H7 (cell line): ENCODE measurements at regions not wholly inside any gene's neighbourhood (a gene's known extent, or its start where the extent isn't known, plus 50 kb on each side); places are given as distances from the start of the nearest gene placed in this dataset.
"Not testable (repeated sequence)": the region's sequence is repeated elsewhere in the genome, so short reads cannot be mapped to it uniquely, and the experiment has no call there.

Source experiments
- DNase-seq: peaks from one replicate; pipeline ENCODE4 v3.0.0; 2012
- H3K27me3 ChIP-seq: 2 replicates; pipeline ENCODE4 v1.6.0; 2011; ENCODE audit warnings: mild to moderate bottlenecking, low read length; ENCODE audit not compliant: control insufficient read depth, insufficient read depth
- H3K36me3 ChIP-seq: replicated peaks from 2 replicates; pipeline ENCODE4 v1.5.1; 2011; ENCODE audit warnings: low read length; ENCODE audit not compliant: control insufficient read depth, insufficient read depth
- H3K4me3 ChIP-seq: 2 replicates; pipeline ENCODE4 v1.5.1; 2011; ENCODE audit warnings: low read depth, mild to moderate bottlenecking, control low read depth, low read length, moderate library complexity; ENCODE audit not compliant: insufficient read depth

GRCh38 chr6:5838656-5839396 is 167.9 kb downstream of the NRN1 start:
- H3K4me3 ChIP-seq: no peak overlapping the region
- H3K36me3 ChIP-seq: no peaks in the 10 kb centered on the region
- H3K27me3 ChIP-seq: peaks cover 2% of the 10 kb centered on the region; the same call in 1 of the 2 replicates
- DNase-seq: no peak

- Histone ChIP-seq H3K36me3 (no peaks in the 10 kb centered on the region), H3K4me3 (no peak overlapping the region), H3K27me3 (no peaks in the 10 kb centered on the region; the same call in 1 of the 2 replicates)
- DNase-seq: no peak
These were observed 169.4 kb downstream of the NRN1 start for GRCh38 chr6:5837323-5837722.

- not testable (repeated sequence) for DNase-seq, H3K27me3 ChIP-seq, H3K4me3 ChIP-seq, H3K36me3 ChIP-seq
These were observed 170.1 kb downstream of the NRN1 start for GRCh38 chr6:5836597-5836996.

- H3K27me3 ChIP-seq: no peaks in the 10 kb centered on the region
- no peak for DNase-seq
- no peaks in the 10 kb centered on the region for H3K36me3 ChIP-seq
- H3K4me3 ChIP-seq: no peak overlapping the region
These were observed 173.6 kb downstream of the NRN1 start for GRCh38 chr6:5833120-5833519.

- Histone ChIP-seq H3K4me3 (no peak overlapping the region), H3K36me3 (no peaks in the 10 kb centered on the region), H3K27me3 (no peaks in the 10 kb centered on the region)
- no peak for DNase-seq
These were observed 174.1 kb downstream of the NRN1 start for GRCh38 chr6:5832668-5833067.

GRCh38 chr6:5831219-5831862 is 175.4 kb downstream of the NRN1 start:
- not testable (repeated sequence) for H3K27me3 ChIP-seq, DNase-seq, H3K36me3 ChIP-seq

GRCh38 chr6:5828296-5828695 is 178.4 kb downstream of the NRN1 start:
- no peaks in the 10 kb centered on the region for H3K27me3 ChIP-seq
- no peak overlapping the region for H3K4me3 ChIP-seq
- no peaks in the 10 kb centered on the region for H3K36me3 ChIP-seq
- no peak for DNase-seq

More at GRCh38 chr6:5831219-5831862, 175.4 kb downstream of the NRN1 start:
- H3K4me3 ChIP-seq: not testable (repeated sequence)

- Histone ChIP-seq H3K27me3 (no peaks in the 10 kb centered on the region), H3K36me3 (no peaks in the 10 kb centered on the region), H3K4me3 (no peak overlapping the region)
- no peak for DNase-seq
These were observed 179.4 kb downstream of the NRN1 start for GRCh38 chr6:5827056-5827904.

- DNase-seq, H3K27me3 ChIP-seq, H3K36me3 ChIP-seq, H3K4me3 ChIP-seq: not testable (repeated sequence)
These were observed 182.2 kb downstream of the NRN1 start for GRCh38 chr6:5824382-5824983.
